Liver (tissue), 3 donors: ENCODE measurements at regions not wholly inside any gene's neighbourhood (a gene's known extent, or its start where the extent isn't known, plus 50 kb on each side); places are given as distances from the start of the nearest gene placed in this dataset.
"Not testable (repeated sequence)": the region's sequence is repeated elsewhere in the genome, so short reads cannot be mapped to it uniquely, and the experiment has no call there.

ENCODE experiments used
- CTCF ChIP-seq: fragments of 150-350 bp; IDR thresholded peaks from 2 replicates; pipeline ENCODE4 v1.5.1; 2017; ENCODE audit warnings: improper control_type of control experiment, low read depth, low read length; ENCODE audit not compliant: missing input control
- GABPA ChIP-seq, 2 donors: IDR thresholded peaks in 1 of 2; conservative IDR thresholded peaks in 1 of 2; 2 replicates each; pipeline ENCODE4 v1.6.1; 2016; ENCODE audit warnings: antibody characterized with exemption in 2 of 2, mild to moderate bottlenecking in 1 of 2, moderate library complexity in 1 of 2
- HNF4G ChIP-seq: IDR thresholded peaks from 2 replicates; pipeline ENCODE4 v1.6.1; 2016; ENCODE audit warnings: antibody characterized with exemption
- JUND ChIP-seq, 2 donors: IDR thresholded peaks; 2 replicates each; pipeline ENCODE4 v1.6.1; 2016; ENCODE audit warnings: antibody characterized with exemption in 2 of 2
- MAX ChIP-seq: IDR thresholded peaks from 2 replicates; pipeline ENCODE4 v1.6.1; 2016; ENCODE audit warnings: antibody characterized with exemption
- NR2F2 ChIP-seq: IDR thresholded peaks from 2 replicates; pipeline ENCODE4 v1.6.1; 2016; ENCODE audit warnings: antibody characterized with exemption
- RAD21 ChIP-seq, 2 donors: IDR thresholded peaks; 2 replicates each; pipeline ENCODE4 v1.6.1; 2016; ENCODE audit warnings: antibody characterized with exemption in 2 of 2, mild to moderate bottlenecking in 2 of 2
- REST ChIP-seq: IDR thresholded peaks from 2 replicates; pipeline ENCODE4 v1.6.1; 2016; ENCODE audit warnings: antibody characterized with exemption, mild to moderate bottlenecking
- RXRA ChIP-seq, 2 donors: IDR thresholded peaks; 2 replicates each; pipeline ENCODE4 v1.6.1; 2017 to 2018; ENCODE audit warnings: antibody characterized with exemption in 2 of 2, mild to moderate bottlenecking in 1 of 2
- SP1 ChIP-seq: IDR thresholded peaks from 2 replicates; pipeline ENCODE4 v1.6.1; 2018; ENCODE audit warnings: antibody characterized with exemption, mild to moderate bottlenecking
- TAF1 ChIP-seq: conservative IDR thresholded peaks from 2 replicates; pipeline ENCODE4 v1.6.1; 2016; ENCODE audit warnings: antibody characterized with exemption, mild to moderate bottlenecking
- YY1 ChIP-seq: IDR thresholded peaks from 2 replicates; pipeline ENCODE4 v1.6.1; 2016; ENCODE audit warnings: antibody characterized with exemption, mild to moderate bottlenecking
- ZBTB33 ChIP-seq: IDR thresholded peaks from 2 replicates; pipeline ENCODE4 v1.6.1; 2016; ENCODE audit warnings: antibody characterized with exemption
- donor health status: healthy.
- donor health status: healthy.

DNA sequence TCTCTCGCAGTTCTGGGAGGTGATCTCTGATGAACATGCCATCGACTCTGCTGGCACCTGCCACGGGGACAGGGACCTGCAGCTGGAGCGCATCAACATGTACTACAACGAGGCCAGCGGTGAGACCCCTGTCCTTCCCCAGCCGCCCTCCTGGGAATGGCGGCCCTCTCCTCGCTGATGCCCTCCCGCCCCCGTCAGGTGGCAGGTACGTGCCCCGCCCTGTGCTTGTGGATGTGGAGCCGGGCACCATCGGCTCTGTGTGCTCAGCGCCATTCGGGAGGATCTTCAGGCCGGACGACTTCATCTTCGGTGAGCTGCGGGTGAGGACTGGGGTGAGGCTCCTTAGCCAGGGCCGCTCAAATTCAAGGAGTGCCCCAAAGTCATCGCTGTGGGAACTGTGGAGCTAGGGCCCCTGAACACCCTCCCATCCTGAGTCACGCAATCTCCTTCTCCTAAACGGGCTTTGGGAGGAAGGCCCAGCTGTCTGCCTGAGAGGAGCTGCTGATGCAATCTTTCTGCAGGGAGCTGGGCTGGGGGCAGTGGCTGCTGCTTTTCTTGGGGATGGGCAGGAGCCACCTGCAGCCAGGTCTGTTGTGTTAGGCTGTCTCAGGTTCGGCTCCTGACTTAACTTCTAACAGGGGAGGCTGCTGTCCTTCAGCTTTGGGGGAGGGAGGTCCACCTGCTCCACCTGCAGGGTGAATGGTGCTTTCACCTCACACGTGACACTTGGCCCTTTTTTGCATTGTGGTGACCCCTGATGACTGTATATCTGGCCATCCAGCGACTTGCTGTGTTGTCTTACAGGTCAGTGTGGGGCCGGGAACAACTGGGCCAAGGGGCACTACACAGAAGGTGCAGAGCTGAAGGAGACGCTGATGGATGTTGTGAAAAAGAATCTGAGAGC lies 56.6 kb upstream of the ZNF678 start:
- not testable (repeated sequence) for TF ChIP-seq CTCF; SP1; TAF1; GABPA (IDR thresholded peaks at IDR 0.05 in 1 of 2, conservative IDR thresholded peaks at IDR 0.05 in 1 of 2); ZBTB33; MAX; REST; RAD21 (IDR thresholded peaks at IDR 0.05); YY1; RXRA (IDR thresholded peaks at IDR 0.05); HNF4G; JUND (IDR thresholded peaks at IDR 0.05); NR2F2
